K562 (cell line): ENCODE measurements at regions not wholly inside any gene's neighbourhood (a gene's known extent, or its start where the extent isn't known, plus 50 kb on each side); places are given as distances from the start of the nearest gene placed in this dataset.

Source experiments
- ATAC-seq: fragments of 200-7000 bp; cut with Tn5 transposase; 3 replicates; pipeline ENCODE4 v1.9.1; 2020; ENCODE audit warnings: moderate library complexity
- BruUV-seq: library from RNA; stranded (reverse); fragments of 400-500 nt; replicated peaks from 2 replicates; lab custom pipeline; 2021; lab: Mats Ljungman, UMichigan
- CTCF ChIA-PET: fragments of 300-600 bp; formaldehyde crosslinking; extraction: SDS; loops from one replicate; lab custom pipeline; 2021; ENCODE audit warnings: low intra/inter-chr PET ratio; lab: Yijun Ruan, JAX
- POLR2A ChIA-PET: fragments of 300-600, 350-650 bp; sonication (Branson Sonifier 250); formaldehyde crosslinking; extraction: SDS; loops from one replicate; lab custom pipeline; 2021; ENCODE audit warnings: antibody characterized with exemption, inconsistent platforms; lab: Yijun Ruan, JAX
- DNase-seq, 4 experiments: peaks; one replicate each; pipeline versions ENCODE4 v3.0.0 to v3.0.0-alpha.2; 2011 to 2018; ENCODE audit warnings: low spot score in 3 of 4, mixed read lengths in 3 of 4; ENCODE audit errors: extremely low read depth in 1 of 4
- FAIRE-seq: peaks from 2 replicates; lab custom pipeline; 2011; peaks lifted over from hg19 to GRCh38; lab: Jason Lieb, UNC
- H2AFZ ChIP-seq: 2 replicates; pipeline ENCODE4 v1.6.0; 2011; ENCODE audit warnings: low read depth, low read length, control low read depth, inconsistent platforms
- H3K27ac ChIP-seq: fragments of 200-600 bp; 3 replicates; pipeline ENCODE4 v1.8.0; 2011; ENCODE audit warnings: low read depth, mild to moderate bottlenecking, control low read depth, inconsistent platforms, low read length, moderate library complexity, mixed read lengths; ENCODE audit errors: extremely low read depth
- H3K27me3 ChIP-seq, 2 experiments: fragments of 300-600 bp in 1 of 2; 2 replicates in 1 of 2; 3 replicates in 1 of 2; pipeline versions ENCODE4 v1.6.0 to v1.8.0; 2011; ENCODE audit warnings: inconsistent platforms in 2 of 2, low read length in 2 of 2, mild to moderate bottlenecking in 1 of 2, mixed read lengths in 1 of 2, moderate library complexity in 1 of 2; ENCODE audit not compliant: control insufficient read depth in 2 of 2, insufficient read depth in 2 of 2
- H3K36me3 ChIP-seq: fragments of 300-600 bp; 3 replicates; pipeline ENCODE4 v1.8.0; 2011; ENCODE audit warnings: mild to moderate bottlenecking, low read length, inconsistent platforms; ENCODE audit not compliant: control insufficient read depth, insufficient read depth
- H3K4me1 ChIP-seq, 2 experiments: fragments of 200-600 bp in 1 of 2; replicated peaks in 1 of 2; 2 replicates in 1 of 2; 3 replicates in 1 of 2; pipeline versions ENCODE4 v1.5.1 to v1.8.0; 2011; ENCODE audit warnings: inconsistent platforms in 2 of 2, low read length in 2 of 2, mild to moderate bottlenecking in 1 of 2, mixed read lengths in 1 of 2, moderate library complexity in 1 of 2; ENCODE audit not compliant: control insufficient read depth in 2 of 2, insufficient read depth in 2 of 2
- H3K4me2 ChIP-seq: 2 replicates; pipeline ENCODE4 v1.6.1; 2011; ENCODE audit warnings: low read length, control low read depth, inconsistent platforms, mixed read lengths; ENCODE audit not compliant: insufficient read depth
- H3K4me3 ChIP-seq: fragments of 200-600 bp; sonication (generic), shearing (Covaris generic); 2 replicates; pipeline ENCODE4 v1.5.1; 2016; ENCODE audit warnings: control low read depth, inconsistent platforms
- H3K79me2 ChIP-seq: fragments of 200-600 bp; 3 replicates; pipeline ENCODE4 v1.8.0; 2011; ENCODE audit warnings: low read length, inconsistent platforms; ENCODE audit not compliant: control insufficient read depth, insufficient read depth
- H3K9ac ChIP-seq, 2 experiments: 2 replicates each; pipeline versions ENCODE4 v1.6.0 to v1.6.1; 2011; ENCODE audit warnings: low read depth in 2 of 2, low read length in 2 of 2, control low read depth in 1 of 2, inconsistent platforms in 1 of 2, mild to moderate bottlenecking in 1 of 2, mixed read lengths in 1 of 2; ENCODE audit not compliant: insufficient read depth in 1 of 2
- H3K9me1 ChIP-seq: one replicate; pipeline ENCODE4 v1.6.0; 2011; ENCODE audit warnings: inconsistent platforms, mild to moderate bottlenecking, low read length, moderate library complexity; ENCODE audit not compliant: control insufficient read depth, insufficient read depth
- H3K9me3 ChIP-seq: replicated peaks from 2 replicates; pipeline ENCODE4 v1.5.1; 2011; ENCODE audit warnings: low read depth, low read length, inconsistent platforms; ENCODE audit not compliant: control insufficient read depth, insufficient read depth
- H4K20me1 ChIP-seq: replicated peaks from 2 replicates; pipeline ENCODE4 v1.6.1; 2011; ENCODE audit warnings: low read length, inconsistent platforms, mixed read lengths; ENCODE audit not compliant: control insufficient read depth, insufficient read depth
- KDM5B ChIP-seq: fragments of 200-600 bp; sonication (generic); IDR thresholded peaks from 2 replicates; pipeline ENCODE4 v1.6.1; 2012; ENCODE audit warnings: low read depth, mild to moderate bottlenecking, moderate library complexity, low read length, control low read depth, inconsistent platforms; ENCODE audit not compliant: insufficient replicate concordance
- SAFB2 ChIP-seq: fragments of 200-400 bp; formaldehyde crosslinking; IDR thresholded peaks from 2 replicates; pipeline ENCODE4 v1.6.1; 2018; ENCODE audit warnings: borderline replicate concordance, low read length, low read depth, moderate library complexity; ENCODE audit not compliant: severe bottlenecking
- ZNF23 ChIP-seq: fragments of 250-450 bp; sonication (Bioruptor Pico); IDR thresholded peaks from 2 replicates; pipeline ENCODE4 v1.4.0; 2020; ENCODE audit warnings: mild to moderate bottlenecking
- ZNF253 ChIP-seq: fragments of 250-450 bp; sonication (Bioruptor Pico); conservative IDR thresholded peaks from 2 replicates; pipeline ENCODE4 v1.6.1; 2021; ENCODE audit warnings: mild to moderate bottlenecking
- ZNF408 ChIP-seq: fragments of 250-450 bp; sonication (Bioruptor Pico); IDR thresholded peaks from 2 replicates; pipeline ENCODE4 v1.4.0; 2020; ENCODE audit warnings: low read depth, mild to moderate bottlenecking, moderate library complexity
- WGBS: fragments of 100-300 bp; shearing (Covaris generic); methylation state at CpG from one replicate; pipeline ENCODE4 v1.1.6; 2016; ENCODE audit warnings: low coverage, mixed read lengths; ENCODE audit not compliant: insufficient coverage; ENCODE audit errors: missing lambda C conversion rate; 5-methylcytosine and 5-hydroxymethylcytosine counted together
- in situ Hi-C: fragments of 300-500 bp; cut with MboI; formaldehyde crosslinking; loops from 4 replicates; pipeline ENCODE4 v1.15.0; 2018; ENCODE audit warnings: inconsistent platforms, mixed read lengths
- intact Hi-C: fragments of 100-400 bp; cut with micrococcal nuclease; formaldehyde crosslinking; loops from 2 replicates; pipeline ENCODE4 v1.14.2; 2022
- TF ChIP-seq, protein P1 (sequence below): fragments of 250-450 bp; sonication (Bioruptor Pico); IDR thresholded peaks from 2 replicates; pipeline ENCODE4 v1.5.0; 2021
- TF ChIP-seq, protein P2 (sequence below): sonication (generic); formaldehyde crosslinking; IDR thresholded peaks from 2 replicates; pipeline ENCODE4 v1.8.1; 2023; ENCODE audit warnings: missing genetic modification reagents, mild to moderate bottlenecking, borderline replicate concordance
- TF ChIP-seq, protein P3 (sequence below): IDR thresholded peaks from 3 replicates; pipeline ENCODE4 v1.6.1; 2011; ENCODE audit warnings: borderline replicate concordance, mild to moderate bottlenecking; ENCODE audit not compliant: insufficient read length, insufficient read depth

DNA sequence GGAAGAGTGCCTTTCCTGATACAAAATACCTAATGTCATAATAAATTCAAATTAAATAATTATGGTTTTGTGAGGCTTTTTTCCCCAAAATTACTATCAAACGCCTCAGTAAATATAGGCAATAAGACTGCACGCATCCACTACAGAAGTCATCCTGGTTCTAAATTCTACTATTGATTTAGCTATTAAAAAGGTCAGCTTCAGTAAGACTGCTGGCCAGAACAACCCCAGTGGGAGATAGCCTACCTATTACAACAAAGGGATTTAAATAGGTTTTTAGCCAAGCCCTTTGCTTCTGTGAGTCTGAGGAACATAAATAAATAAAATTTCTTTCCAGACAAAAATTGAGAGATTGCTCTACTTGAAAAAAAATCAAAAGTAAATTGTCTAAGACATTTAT is 132.1 kb downstream of the PLPPR4 start:
- H3K27ac ChIP-seq, result no peak overlapping the region
- WGBS, result 3% methylated on average over 2 of the region's 2 CpGs
- no peaks in the 10 kb centered on the region for H3K79me2 ChIP-seq
- H3K4me3 ChIP-seq, result no peak overlapping the region
- H2AFZ ChIP-seq, result no peak overlapping the region
- H3K9ac ChIP-seq, result no peak overlapping the region
- no peak for DNase-seq
- ChIA-PET POLR2A (no interaction called here), CTCF (no interaction called here)
- ATAC-seq, result no peak
- no peaks in the 10 kb centered on the region for H3K9me3 ChIP-seq
- in situ Hi-C loops, result no loop called here
- H3K9me1 ChIP-seq, result no peaks in the 10 kb centered on the region
- H3K4me1 ChIP-seq, result no peaks in the 10 kb centered on the region
- H4K20me1 ChIP-seq, result no peaks in the 10 kb centered on the region
- BruUV-seq, result no TSS peak
- TF ChIP-seq ZNF253 (CRISPR knock-in tag) (no peak), ZNF408 (CRISPR knock-in tag) (no peak), KDM5B (no peak)
- intact Hi-C loops, result loop anchor here (10.0 kb wide), 1 partner anchor 288 kb away; no protein-coding TSS in a partner anchor
- no peak for FAIRE-seq
- H3K36me3 ChIP-seq, result no peaks in the 10 kb centered on the region
- H3K27me3 ChIP-seq, result peaks cover 0 to 2% of the 10 kb centered on the region in 2 experiments; a peak in 1 of 5 replicates
- no peak overlapping the region for H3K4me2 ChIP-seq

DNA sequence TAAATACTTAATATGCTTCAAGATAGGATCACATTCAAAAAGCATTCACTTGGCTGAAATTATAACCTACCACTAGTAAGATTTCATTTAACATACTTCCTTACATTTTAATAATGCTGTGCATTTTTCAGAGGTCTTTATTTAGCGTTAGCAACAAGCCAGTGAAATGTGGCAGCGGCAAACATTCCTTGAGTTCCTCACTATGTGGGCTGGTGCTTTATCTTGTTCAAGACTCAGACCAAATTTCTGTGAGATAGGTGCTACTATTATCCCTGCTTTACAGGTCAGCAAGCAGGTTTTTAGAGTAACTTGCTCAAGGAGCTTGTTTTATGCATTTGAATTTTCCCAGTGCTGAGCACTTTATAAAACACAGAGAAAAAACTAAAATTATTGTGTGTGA is 132.7 kb downstream of the PLPPR4 start:
- FAIRE-seq (no peak), DNase-seq (no peak), ATAC-seq (no peak)
- Histone ChIP-seq H3K9ac (no peak overlapping the region), H3K4me1 (no peaks in the 10 kb centered on the region), H3K4me2 (no peak overlapping the region), H3K79me2 (no peaks in the 10 kb centered on the region), H3K27me3 (peaks cover 0 to 2% of the 10 kb centered on the region in 2 experiments; a peak in 1 of 5 replicates), H3K36me3 (no peaks in the 10 kb centered on the region), H3K9me1 (no peaks in the 10 kb centered on the region), H4K20me1 (no peaks in the 10 kb centered on the region), H2AFZ (no peak overlapping the region), H3K9me3 (no peaks in the 10 kb centered on the region), H3K27ac (no peak overlapping the region), H3K4me3 (no peak overlapping the region)
- in situ Hi-C loops (no loop called here), intact Hi-C loops (loop anchor here (10.0 kb wide), 1 partner anchor 288 kb away; no protein-coding TSS in a partner anchor)
- CTCF ChIA-PET, result no interaction called here
- POLR2A ChIA-PET, result no interaction called here
- WGBS, result 0% methylated on average over 2 of the region's 2 CpGs
- no TSS peak for BruUV-seq
- TF ChIP-seq, protein P1, sequence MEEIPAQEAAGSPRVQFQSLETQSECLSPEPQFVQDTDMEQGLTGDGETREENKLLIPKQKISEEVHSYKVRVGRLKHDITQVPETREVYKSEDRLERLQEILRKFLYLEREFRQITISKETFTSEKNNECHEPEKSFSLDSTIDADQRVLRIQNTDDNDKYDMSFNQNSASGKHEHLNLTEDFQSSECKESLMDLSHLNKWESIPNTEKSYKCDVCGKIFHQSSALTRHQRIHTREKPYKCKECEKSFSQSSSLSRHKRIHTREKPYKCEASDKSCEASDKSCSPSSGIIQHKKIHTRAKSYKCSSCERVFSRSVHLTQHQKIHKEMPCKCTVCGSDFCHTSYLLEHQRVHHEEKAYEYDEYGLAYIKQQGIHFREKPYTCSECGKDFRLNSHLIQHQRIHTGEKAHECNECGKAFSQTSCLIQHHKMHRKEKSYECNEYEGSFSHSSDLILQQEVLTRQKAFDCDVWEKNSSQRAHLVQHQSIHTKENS (CRISPR knock-in tag), result no peak
- TF ChIP-seq, protein P2, sequence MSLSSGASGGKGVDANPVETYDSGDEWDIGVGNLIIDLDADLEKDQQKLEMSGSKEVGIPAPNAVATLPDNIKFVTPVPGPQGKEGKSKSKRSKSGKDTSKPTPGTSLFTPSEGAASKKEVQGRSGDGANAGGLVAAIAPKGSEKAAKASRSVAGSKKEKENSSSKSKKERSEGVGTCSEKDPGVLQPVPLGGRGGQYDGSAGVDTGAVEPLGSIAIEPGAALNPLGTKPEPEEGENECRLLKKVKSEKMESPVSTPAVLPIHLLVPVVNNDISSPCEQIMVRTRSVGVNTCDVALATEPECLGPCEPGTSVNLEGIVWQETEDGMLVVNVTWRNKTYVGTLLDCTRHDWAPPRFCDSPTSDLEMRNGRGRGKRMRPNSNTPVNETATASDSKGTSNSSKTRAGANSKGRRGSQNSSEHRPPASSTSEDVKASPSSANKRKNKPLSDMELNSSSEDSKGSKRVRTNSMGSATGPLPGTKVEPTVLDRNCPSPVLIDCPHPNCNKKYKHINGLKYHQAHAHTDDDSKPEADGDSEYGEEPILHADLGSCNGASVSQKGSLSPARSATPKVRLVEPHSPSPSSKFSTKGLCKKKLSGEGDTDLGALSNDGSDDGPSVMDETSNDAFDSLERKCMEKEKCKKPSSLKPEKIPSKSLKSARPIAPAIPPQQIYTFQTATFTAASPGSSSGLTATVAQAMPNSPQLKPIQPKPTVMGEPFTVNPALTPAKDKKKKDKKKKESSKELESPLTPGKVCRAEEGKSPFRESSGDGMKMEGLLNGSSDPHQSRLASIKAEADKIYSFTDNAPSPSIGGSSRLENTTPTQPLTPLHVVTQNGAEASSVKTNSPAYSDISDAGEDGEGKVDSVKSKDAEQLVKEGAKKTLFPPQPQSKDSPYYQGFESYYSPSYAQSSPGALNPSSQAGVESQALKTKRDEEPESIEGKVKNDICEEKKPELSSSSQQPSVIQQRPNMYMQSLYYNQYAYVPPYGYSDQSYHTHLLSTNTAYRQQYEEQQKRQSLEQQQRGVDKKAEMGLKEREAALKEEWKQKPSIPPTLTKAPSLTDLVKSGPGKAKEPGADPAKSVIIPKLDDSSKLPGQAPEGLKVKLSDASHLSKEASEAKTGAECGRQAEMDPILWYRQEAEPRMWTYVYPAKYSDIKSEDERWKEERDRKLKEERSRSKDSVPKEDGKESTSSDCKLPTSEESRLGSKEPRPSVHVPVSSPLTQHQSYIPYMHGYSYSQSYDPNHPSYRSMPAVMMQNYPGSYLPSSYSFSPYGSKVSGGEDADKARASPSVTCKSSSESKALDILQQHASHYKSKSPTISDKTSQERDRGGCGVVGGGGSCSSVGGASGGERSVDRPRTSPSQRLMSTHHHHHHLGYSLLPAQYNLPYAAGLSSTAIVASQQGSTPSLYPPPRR (CRISPR knock-in tag), result no peak
- TF ChIP-seq ZNF23 (CRISPR knock-in tag) (no peak), SAFB2 (no peak)
- TF ChIP-seq, protein P3, sequence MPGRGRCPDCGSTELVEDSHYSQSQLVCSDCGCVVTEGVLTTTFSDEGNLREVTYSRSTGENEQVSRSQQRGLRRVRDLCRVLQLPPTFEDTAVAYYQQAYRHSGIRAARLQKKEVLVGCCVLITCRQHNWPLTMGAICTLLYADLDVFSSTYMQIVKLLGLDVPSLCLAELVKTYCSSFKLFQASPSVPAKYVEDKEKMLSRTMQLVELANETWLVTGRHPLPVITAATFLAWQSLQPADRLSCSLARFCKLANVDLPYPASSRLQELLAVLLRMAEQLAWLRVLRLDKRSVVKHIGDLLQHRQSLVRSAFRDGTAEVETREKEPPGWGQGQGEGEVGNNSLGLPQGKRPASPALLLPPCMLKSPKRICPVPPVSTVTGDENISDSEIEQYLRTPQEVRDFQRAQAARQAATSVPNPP, result no peak
